K562 (cell line): ENCODE measurements at regions not wholly inside any gene's neighbourhood (a gene's known extent, or its start where the extent isn't known, plus 50 kb on each side); places are given as distances from the start of the nearest gene placed in this dataset.

Experiments used
- ATAC-seq: fragments of 200-7000 bp; cut with Tn5 transposase; 3 replicates; pipeline ENCODE4 v1.9.1; 2020; ENCODE audit warnings: moderate library complexity
- BruUV-seq: library from RNA; stranded (reverse); fragments of 400-500 nt; replicated peaks from 2 replicates; lab custom pipeline; 2021; lab: Mats Ljungman, UMichigan
- CTCF ChIA-PET: fragments of 300-600 bp; formaldehyde crosslinking; extraction: SDS; loops from one replicate; lab custom pipeline; 2021; ENCODE audit warnings: low intra/inter-chr PET ratio; lab: Yijun Ruan, JAX
- POLR2A ChIA-PET: fragments of 300-600, 350-650 bp; sonication (Branson Sonifier 250); formaldehyde crosslinking; extraction: SDS; loops from one replicate; lab custom pipeline; 2021; ENCODE audit warnings: antibody characterized with exemption, inconsistent platforms; lab: Yijun Ruan, JAX
- DNase-seq, 4 experiments: peaks; one replicate each; pipeline versions ENCODE4 v3.0.0 to v3.0.0-alpha.2; 2011 to 2018; ENCODE audit warnings: low spot score in 3 of 4, mixed read lengths in 3 of 4; ENCODE audit errors: extremely low read depth in 1 of 4
- FAIRE-seq: peaks from 2 replicates; lab custom pipeline; 2011; peaks lifted over from hg19 to GRCh38; lab: Jason Lieb, UNC
- H2AFZ ChIP-seq: 2 replicates; pipeline ENCODE4 v1.6.0; 2011; ENCODE audit warnings: low read depth, low read length, control low read depth, inconsistent platforms
- H3K27ac ChIP-seq: fragments of 200-600 bp; 3 replicates; pipeline ENCODE4 v1.8.0; 2011; ENCODE audit warnings: low read depth, mild to moderate bottlenecking, control low read depth, inconsistent platforms, low read length, moderate library complexity, mixed read lengths; ENCODE audit errors: extremely low read depth
- H3K27me3 ChIP-seq, 2 experiments: fragments of 300-600 bp in 1 of 2; 2 replicates in 1 of 2; 3 replicates in 1 of 2; pipeline versions ENCODE4 v1.6.0 to v1.8.0; 2011; ENCODE audit warnings: inconsistent platforms in 2 of 2, low read length in 2 of 2, mild to moderate bottlenecking in 1 of 2, mixed read lengths in 1 of 2, moderate library complexity in 1 of 2; ENCODE audit not compliant: control insufficient read depth in 2 of 2, insufficient read depth in 2 of 2
- H3K36me3 ChIP-seq: fragments of 300-600 bp; 3 replicates; pipeline ENCODE4 v1.8.0; 2011; ENCODE audit warnings: mild to moderate bottlenecking, low read length, inconsistent platforms; ENCODE audit not compliant: control insufficient read depth, insufficient read depth
- H3K4me1 ChIP-seq, 2 experiments: fragments of 200-600 bp in 1 of 2; replicated peaks in 1 of 2; 2 replicates in 1 of 2; 3 replicates in 1 of 2; pipeline versions ENCODE4 v1.5.1 to v1.8.0; 2011; ENCODE audit warnings: inconsistent platforms in 2 of 2, low read length in 2 of 2, mild to moderate bottlenecking in 1 of 2, mixed read lengths in 1 of 2, moderate library complexity in 1 of 2; ENCODE audit not compliant: control insufficient read depth in 2 of 2, insufficient read depth in 2 of 2
- H3K4me2 ChIP-seq: 2 replicates; pipeline ENCODE4 v1.6.1; 2011; ENCODE audit warnings: low read length, control low read depth, inconsistent platforms, mixed read lengths; ENCODE audit not compliant: insufficient read depth
- H3K4me3 ChIP-seq: fragments of 200-600 bp; sonication (generic), shearing (Covaris generic); 2 replicates; pipeline ENCODE4 v1.5.1; 2016; ENCODE audit warnings: control low read depth, inconsistent platforms
- H3K79me2 ChIP-seq: fragments of 200-600 bp; 3 replicates; pipeline ENCODE4 v1.8.0; 2011; ENCODE audit warnings: low read length, inconsistent platforms; ENCODE audit not compliant: control insufficient read depth, insufficient read depth
- H3K9ac ChIP-seq, 2 experiments: 2 replicates each; pipeline versions ENCODE4 v1.6.0 to v1.6.1; 2011; ENCODE audit warnings: low read depth in 2 of 2, low read length in 2 of 2, control low read depth in 1 of 2, inconsistent platforms in 1 of 2, mild to moderate bottlenecking in 1 of 2, mixed read lengths in 1 of 2; ENCODE audit not compliant: insufficient read depth in 1 of 2
- H3K9me1 ChIP-seq: one replicate; pipeline ENCODE4 v1.6.0; 2011; ENCODE audit warnings: inconsistent platforms, mild to moderate bottlenecking, low read length, moderate library complexity; ENCODE audit not compliant: control insufficient read depth, insufficient read depth
- H3K9me3 ChIP-seq: replicated peaks from 2 replicates; pipeline ENCODE4 v1.5.1; 2011; ENCODE audit warnings: low read depth, low read length, inconsistent platforms; ENCODE audit not compliant: control insufficient read depth, insufficient read depth
- H4K20me1 ChIP-seq: replicated peaks from 2 replicates; pipeline ENCODE4 v1.6.1; 2011; ENCODE audit warnings: low read length, inconsistent platforms, mixed read lengths; ENCODE audit not compliant: control insufficient read depth, insufficient read depth
- CBX1 ChIP-seq: sonication (generic); IDR thresholded peaks from 2 replicates; pipeline ENCODE4 v1.6.1; 2016; ENCODE audit warnings: antibody characterized with exemption, low read depth, mild to moderate bottlenecking
- DDX20 ChIP-seq: fragments of 450-650 bp; IDR thresholded peaks from 2 replicates; pipeline ENCODE4 v1.6.1; 2016; ENCODE audit warnings: missing genetic modification characterization, low read depth, mild to moderate bottlenecking, missing compliant biosample characterization, moderate library complexity
- HDAC2 ChIP-seq: fragments of 450-650 bp; IDR thresholded peaks from 2 replicates; pipeline ENCODE4 v1.6.1; 2016; ENCODE audit warnings: mild to moderate bottlenecking
- ILF3 ChIP-seq: fragments of 450-650 bp; IDR thresholded peaks from 2 replicates; pipeline ENCODE4 v1.6.1; 2018; ENCODE audit warnings: antibody characterized with exemption, mild to moderate bottlenecking, moderate library complexity, borderline replicate concordance
- PHF8 ChIP-seq: fragments of 200-600 bp; sonication (generic); IDR thresholded peaks from 2 replicates; pipeline ENCODE4 v1.6.1; 2012; ENCODE audit warnings: mixed run types, mild to moderate bottlenecking, inconsistent platforms, low read length, moderate library complexity, borderline replicate concordance
- RAD21 ChIP-seq, 2 experiments: fragments of 250-450 bp in 1 of 2; fragments of 450-650 bp in 1 of 2; sonication (Bioruptor Pico) in 1 of 2; formaldehyde crosslinking in 1 of 2; IDR thresholded peaks in 1 of 2; conservative IDR thresholded peaks in 1 of 2; 2 replicates each; pipeline versions ENCODE4 v1.4.0 to v1.8.0; 2020 to 2022; ENCODE audit warnings: mild to moderate bottlenecking in 2 of 2, moderate library complexity in 1 of 2
- RERE ChIP-seq: sonication (generic); formaldehyde crosslinking; IDR thresholded peaks from 2 replicates; pipeline ENCODE4 v1.8.0; 2023; ENCODE audit warnings: missing genetic modification reagents, mild to moderate bottlenecking, borderline replicate concordance
- RFX5 ChIP-seq: IDR thresholded peaks from 2 replicates; pipeline ENCODE4 v1.6.1; 2011; ENCODE audit warnings: low read depth, mild to moderate bottlenecking, improper control_type of control experiment, low read length
- TAF7 ChIP-seq: fragments of 450-650 bp; IDR thresholded peaks from 2 replicates; pipeline ENCODE4 v1.6.1; 2016; ENCODE audit warnings: missing genetic modification characterization, missing compliant biosample characterization
- ZFP30 ChIP-seq: fragments of 250-450 bp; sonication (Bioruptor Pico); IDR thresholded peaks from 2 replicates; pipeline ENCODE4 v1.8.0; 2022; ENCODE audit warnings: moderate library complexity, mild to moderate bottlenecking, inconsistent platforms, borderline replicate concordance
- ZFP36 ChIP-seq: fragments of 150-350 bp; IDR thresholded peaks from 2 replicates; pipeline ENCODE4 v1.6.1; 2018; ENCODE audit warnings: low read length, low read depth; ENCODE audit not compliant: partially characterized antibody
- ZNF224 ChIP-seq: sonication (generic); formaldehyde crosslinking; IDR thresholded peaks from 2 replicates; pipeline ENCODE4 v1.8.0; 2022; ENCODE audit warnings: mild to moderate bottlenecking, missing genetic modification reagents
- WGBS: fragments of 100-300 bp; shearing (Covaris generic); methylation state at CpG from one replicate; pipeline ENCODE4 v1.1.6; 2016; ENCODE audit warnings: low coverage, mixed read lengths; ENCODE audit not compliant: insufficient coverage; ENCODE audit errors: missing lambda C conversion rate; 5-methylcytosine and 5-hydroxymethylcytosine counted together
- in situ Hi-C: fragments of 300-500 bp; cut with MboI; formaldehyde crosslinking; loops from 4 replicates; pipeline ENCODE4 v1.15.0; 2018; ENCODE audit warnings: inconsistent platforms, mixed read lengths
- intact Hi-C: fragments of 100-400 bp; cut with micrococcal nuclease; formaldehyde crosslinking; loops from 2 replicates; pipeline ENCODE4 v1.14.2; 2022

DNA sequence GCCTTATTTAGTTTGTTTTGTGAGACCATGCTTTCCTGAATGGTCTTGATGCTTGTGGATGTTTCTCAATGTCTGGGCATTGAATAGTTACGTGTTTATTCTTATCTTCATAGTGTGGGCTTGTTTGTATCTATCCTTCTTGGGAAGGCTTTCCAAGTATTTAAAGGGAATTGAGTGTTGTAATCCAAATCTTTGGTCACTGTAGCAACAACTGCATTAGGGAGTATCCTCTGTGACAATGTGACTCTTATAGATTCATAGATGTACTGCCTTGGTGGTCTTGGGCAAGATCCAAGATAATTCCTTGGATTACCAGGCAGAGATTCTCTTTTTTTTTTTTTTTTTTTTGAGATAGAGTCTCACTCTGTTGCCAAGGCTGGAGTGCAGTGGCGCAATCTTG lies 598.4 kb downstream of the CBLN4 start:
- in situ Hi-C loops (no loop called here), intact Hi-C loops (no loop called here)
- H3K27ac ChIP-seq: no peak overlapping the region
- no peaks in the 10 kb centered on the region for H3K79me2 ChIP-seq
- H3K36me3 ChIP-seq: no peaks in the 10 kb centered on the region
- FAIRE-seq: no peak
- no peak for TF ChIP-seq RAD21 (CRISPR knock-in tag; conservative IDR thresholded peaks at IDR 0.05 in 1 of 2, IDR thresholded peaks at IDR 0.05 in 1 of 2)
- no TSS peak for BruUV-seq
- no peaks in the 10 kb centered on the region; the same call in 1 of the 2 replicates for H3K9me3 ChIP-seq
- no peak overlapping the region for H3K4me3 ChIP-seq
- H2AFZ ChIP-seq: no peak overlapping the region
- ATAC-seq: no peak
- no peaks in the 10 kb centered on the region for H3K27me3 ChIP-seq
- no peak for DNase-seq
- H3K4me2 ChIP-seq: no peak overlapping the region
- POLR2A ChIA-PET: no interaction called here
- WGBS: 10% methylated on average over 2 of the region's 2 CpGs
- H4K20me1 ChIP-seq: no peaks in the 10 kb centered on the region
- H3K9me1 ChIP-seq: no peaks in the 10 kb centered on the region
- CTCF ChIA-PET: no interaction called here
- no peak overlapping the region for H3K9ac ChIP-seq
- H3K4me1 ChIP-seq: no peaks in the 10 kb centered on the region

GRCh38 chr20:55394592-55394991 lies 610.7 kb downstream of the CBLN4 start:
- no peak for TF ChIP-seq RERE (CRISPR knock-in tag)
- TF ChIP-seq RFX5: no peak
- TF ChIP-seq TAF7 (tag): no peak
- no peak for TF ChIP-seq HDAC2
- no peak for TF ChIP-seq ILF3
- no peak for TF ChIP-seq ZFP36
- no peak for TF ChIP-seq ZFP30 (CRISPR knock-in tag)
- TF ChIP-seq CBX1: no peak
- no peak for TF ChIP-seq PHF8
- no peak for TF ChIP-seq ZNF224 (CRISPR knock-in tag)
- TF ChIP-seq DDX20: no peak
- Histone ChIP-seq H3K27ac (no peak overlapping the region), H3K4me3 (no peak overlapping the region), H3K79me2 (no peaks in the 10 kb centered on the region), H4K20me1 (no peaks in the 10 kb centered on the region), H3K9me3 (no peaks in the 10 kb centered on the region; the same call in 1 of the 2 replicates), H3K36me3 (no peaks in the 10 kb centered on the region), H3K27me3 (no peaks in the 10 kb centered on the region), H2AFZ (no peak overlapping the region), H3K4me2 (no peak overlapping the region), H3K4me1 (no peaks in the 10 kb centered on the region), H3K9me1 (no peaks in the 10 kb centered on the region), H3K9ac (no peak overlapping the region)
- CTCF ChIA-PET: no interaction called here
- intact Hi-C loops: no loop called here
- no peak for DNase-seq
- no peak for ATAC-seq
- POLR2A ChIA-PET: no interaction called here
- WGBS: 0% methylated on average over 2 of the region's 2 CpGs
- BruUV-seq: no TSS peak
- in situ Hi-C loops: no loop called here
- no peak for FAIRE-seq
